HUDEP-2 (cell line): ENCODE measurements at regions not wholly inside any gene's neighbourhood (a gene's known extent, or its start where the extent isn't known, plus 50 kb on each side); places are given as distances from the start of the nearest gene placed in this dataset.

Experiments
- DNase-seq, 76 experiments: peaks; one replicate each; lab custom pipeline; 2025; ENCODE audit not compliant: unreplicated experiment in 76 of 76; lab: John Stamatoyannopoulos, UW

- DNase-seq, result no peak
Observed at GRCh38 chr10:131758939-131759301, 141.9 kb upstream of the PPP2R2D start.

- DNase-seq, result no peak
Observed at GRCh38 chr10:131759347-131759746, 141.5 kb upstream of the PPP2R2D start.

- DNase-seq, result no peak
Observed at GRCh38 chr10:131760416-131761166, 140.2 kb upstream of the PPP2R2D start.

GRCh38 chr10:131762789-131763696, 137.8 kb upstream of the PPP2R2D start:
- DNase-seq, result no peak

GRCh38 chr10:131764929-131765328, 135.9 kb upstream of the PPP2R2D start:
- DNase-seq, result no peak

- DNase-seq, result no peak
Observed at GRCh38 chr10:131766096-131766495, 134.7 kb upstream of the PPP2R2D start.

- DNase-seq, result no peak
Observed at GRCh38 chr10:131767716-131768115, 133.1 kb upstream of the PPP2R2D start.

GRCh38 chr10:131769571-131770410, 131.0 kb upstream of the PPP2R2D start:
- DNase-seq, result no peak

- no peak for DNase-seq
Observed at GRCh38 chr10:131770946-131771633, 129.7 kb upstream of the PPP2R2D start.

GRCh38 chr10:131771634-131772358, 129.0 kb upstream of the PPP2R2D start:
- DNase-seq, result no peak

- no peak for DNase-seq
Observed at GRCh38 chr10:131772441-131772840, 128.4 kb upstream of the PPP2R2D start.

- DNase-seq, result no peak
Observed at GRCh38 chr10:131773370-131774343, 127.2 kb upstream of the PPP2R2D start.

- DNase-seq, result no peak
Observed at GRCh38 chr10:131774681-131775085, 126.1 kb upstream of the PPP2R2D start.

- DNase-seq, result no peak
Observed at GRCh38 chr10:131775433-131775832, 125.4 kb upstream of the PPP2R2D start.

GRCh38 chr10:131775833-131776232, 125.0 kb upstream of the PPP2R2D start:
- no peak for DNase-seq

- DNase-seq, result no peak
Observed at GRCh38 chr10:131776496-131776895, 124.3 kb upstream of the PPP2R2D start.

GRCh38 chr10:131777162-131777561, 123.6 kb upstream of the PPP2R2D start:
- no peak for DNase-seq

GRCh38 chr10:131777921-131778320, 122.9 kb upstream of the PPP2R2D start:
- no peak for DNase-seq

- no peak for DNase-seq
Observed at GRCh38 chr10:131778385-131778784, 122.4 kb upstream of the PPP2R2D start.
